H1 (cell line): ENCODE measurements at regions not wholly inside any gene's neighbourhood (a gene's known extent, or its start where the extent isn't known, plus 50 kb on each side); places are given as distances from the start of the nearest gene placed in this dataset. TPM values are rescaled to one million over a fixed set of nuclear protein-coding genes. Genes with fewer than 3 reads are reported as not detected.

Source experiments
- SIN3A ChIP-seq, 2 experiments: IDR thresholded peaks in 1 of 2; conservative IDR thresholded peaks in 1 of 2; 2 replicates each; pipeline ENCODE4 v1.6.1; 2011 to 2012; ENCODE audit warnings: low read length in 2 of 2, improper control_type of control experiment in 1 of 2, low read depth in 1 of 2, mild to moderate bottlenecking in 1 of 2
- small RNA-seq: library from polyadenylated mRNA; stranded (forward); fragments of <200 nt; extraction: miRNeasy Mini kit (QIAGEN cat#:217004); gene quantifications from one replicate; pipeline ENCODE3, GENCODE V24; 2013; ENCODE audit not compliant: insufficient read depth

- no peak for TF ChIP-seq SIN3A (conservative IDR thresholded peaks at IDR 0.05 in 1 of 2, IDR thresholded peaks at IDR 0.05 in 1 of 2; ENCODE audit: low read depth in 1 of 2, low read length in 2 of 2)
Measured at GRCh38 chr12:91239481-91239880, 56.9 kb upstream of the DCN start (continued).

Small RNA genes in the stretch of these regions (small RNA-seq; reads per million reads assigned to genes)
- gene AC090049.2: not detected
- not detected for gene RF02110
